ENCODE measurements at regions not wholly inside any gene's neighbourhood (a gene's known extent, or its start where the extent isn't known, plus 50 kb on each side); places are given as distances from the start of the nearest gene placed in this dataset.

- TF ChIP-seq POLR2A (IDR thresholded peaks at IDR 0.05), result no peak
- TF ChIP-seq, protein P1, sequence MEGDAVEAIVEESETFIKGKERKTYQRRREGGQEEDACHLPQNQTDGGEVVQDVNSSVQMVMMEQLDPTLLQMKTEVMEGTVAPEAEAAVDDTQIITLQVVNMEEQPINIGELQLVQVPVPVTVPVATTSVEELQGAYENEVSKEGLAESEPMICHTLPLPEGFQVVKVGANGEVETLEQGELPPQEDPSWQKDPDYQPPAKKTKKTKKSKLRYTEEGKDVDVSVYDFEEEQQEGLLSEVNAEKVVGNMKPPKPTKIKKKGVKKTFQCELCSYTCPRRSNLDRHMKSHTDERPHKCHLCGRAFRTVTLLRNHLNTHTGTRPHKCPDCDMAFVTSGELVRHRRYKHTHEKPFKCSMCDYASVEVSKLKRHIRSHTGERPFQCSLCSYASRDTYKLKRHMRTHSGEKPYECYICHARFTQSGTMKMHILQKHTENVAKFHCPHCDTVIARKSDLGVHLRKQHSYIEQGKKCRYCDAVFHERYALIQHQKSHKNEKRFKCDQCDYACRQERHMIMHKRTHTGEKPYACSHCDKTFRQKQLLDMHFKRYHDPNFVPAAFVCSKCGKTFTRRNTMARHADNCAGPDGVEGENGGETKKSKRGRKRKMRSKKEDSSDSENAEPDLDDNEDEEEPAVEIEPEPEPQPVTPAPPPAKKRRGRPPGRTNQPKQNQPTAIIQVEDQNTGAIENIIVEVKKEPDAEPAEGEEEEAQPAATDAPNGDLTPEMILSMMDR (IDR thresholded peaks at IDR 0.05 in 8 of 11, conservative IDR thresholded peaks at IDR 0.05 in 3 of 11), result no peak
Measured at GRCh38 chr3:68062926-68063325, 408.5 kb upstream of the SUCLG2 start.
